ENCODE measurements at regions not wholly inside any gene's neighbourhood (a gene's known extent, or its start where the extent isn't known, plus 50 kb on each side); places are given as distances from the start of the nearest gene placed in this dataset.

- Histone ChIP-seq H3K4me3 (peak overlapping the region; percentile 74), H3K27ac (no peak overlapping the region)
- DNase-seq (ENCODE audit: low spot score) = no peak
- TF ChIP-seq, protein P1, sequence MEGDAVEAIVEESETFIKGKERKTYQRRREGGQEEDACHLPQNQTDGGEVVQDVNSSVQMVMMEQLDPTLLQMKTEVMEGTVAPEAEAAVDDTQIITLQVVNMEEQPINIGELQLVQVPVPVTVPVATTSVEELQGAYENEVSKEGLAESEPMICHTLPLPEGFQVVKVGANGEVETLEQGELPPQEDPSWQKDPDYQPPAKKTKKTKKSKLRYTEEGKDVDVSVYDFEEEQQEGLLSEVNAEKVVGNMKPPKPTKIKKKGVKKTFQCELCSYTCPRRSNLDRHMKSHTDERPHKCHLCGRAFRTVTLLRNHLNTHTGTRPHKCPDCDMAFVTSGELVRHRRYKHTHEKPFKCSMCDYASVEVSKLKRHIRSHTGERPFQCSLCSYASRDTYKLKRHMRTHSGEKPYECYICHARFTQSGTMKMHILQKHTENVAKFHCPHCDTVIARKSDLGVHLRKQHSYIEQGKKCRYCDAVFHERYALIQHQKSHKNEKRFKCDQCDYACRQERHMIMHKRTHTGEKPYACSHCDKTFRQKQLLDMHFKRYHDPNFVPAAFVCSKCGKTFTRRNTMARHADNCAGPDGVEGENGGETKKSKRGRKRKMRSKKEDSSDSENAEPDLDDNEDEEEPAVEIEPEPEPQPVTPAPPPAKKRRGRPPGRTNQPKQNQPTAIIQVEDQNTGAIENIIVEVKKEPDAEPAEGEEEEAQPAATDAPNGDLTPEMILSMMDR (IDR thresholded peaks at IDR 0.05) = peak; percentile 27
Measured at GRCh38 chr10:101291331-101292193, 62.3 kb upstream of the LBX1 start.

DNA sequence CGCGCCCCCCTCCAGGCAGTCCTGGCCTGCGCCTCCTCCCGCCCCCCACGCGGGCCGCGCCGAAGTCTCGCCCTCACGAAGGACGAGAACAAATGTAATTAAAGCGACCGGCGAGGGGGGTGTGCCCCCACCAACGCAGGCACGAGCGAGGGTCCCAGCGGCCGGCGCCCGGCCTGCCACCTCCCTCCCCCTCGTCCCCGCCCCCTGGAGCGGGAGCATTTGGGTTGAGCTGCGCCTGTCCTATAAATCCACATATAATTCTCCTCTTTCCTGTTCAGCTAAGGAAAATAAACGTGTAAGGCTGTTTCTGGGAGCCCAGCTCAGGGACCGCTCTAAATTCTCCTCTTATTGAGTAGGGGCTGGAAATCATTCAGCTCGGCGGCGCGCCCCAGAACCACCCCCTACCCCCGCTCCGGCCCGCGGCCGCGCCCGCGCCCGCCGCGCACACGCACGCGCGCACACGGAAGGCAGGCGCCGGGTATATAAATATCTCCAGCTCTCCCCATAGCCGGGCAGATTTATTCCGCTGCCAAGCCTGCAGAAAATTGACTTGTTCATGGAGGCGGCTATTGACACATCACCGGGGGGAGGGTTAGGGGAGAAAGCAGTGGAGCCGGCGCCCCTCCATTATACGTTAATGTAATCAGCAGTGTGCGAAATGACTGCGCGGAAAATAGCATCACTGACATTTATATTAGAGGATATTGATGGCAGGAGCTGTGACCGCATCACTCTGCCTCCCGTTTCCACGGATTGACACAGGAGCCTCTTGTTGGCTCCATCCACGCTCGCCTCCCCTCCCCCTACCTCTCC lies 61.6 kb upstream of the BTRC start:
- TF ChIP-seq, protein P1 (IDR thresholded peaks at IDR 0.05) = no peak
- no peak for DNase-seq (ENCODE audit: low spot score)
- peak overlapping the region; percentile 74 for H3K4me3 ChIP-seq
- H3K27ac ChIP-seq = no peak overlapping the region

- peak overlapping the region; percentile 74 for H3K4me3 ChIP-seq
- TF ChIP-seq, protein P1 (IDR thresholded peaks at IDR 0.05) = no peak
- no peak overlapping the region for H3K27ac ChIP-seq
- DNase-seq (ENCODE audit: low spot score) = no peak
Measured at GRCh38 chr10:101293007-101293723, 60.8 kb upstream of the BTRC start.

DNA sequence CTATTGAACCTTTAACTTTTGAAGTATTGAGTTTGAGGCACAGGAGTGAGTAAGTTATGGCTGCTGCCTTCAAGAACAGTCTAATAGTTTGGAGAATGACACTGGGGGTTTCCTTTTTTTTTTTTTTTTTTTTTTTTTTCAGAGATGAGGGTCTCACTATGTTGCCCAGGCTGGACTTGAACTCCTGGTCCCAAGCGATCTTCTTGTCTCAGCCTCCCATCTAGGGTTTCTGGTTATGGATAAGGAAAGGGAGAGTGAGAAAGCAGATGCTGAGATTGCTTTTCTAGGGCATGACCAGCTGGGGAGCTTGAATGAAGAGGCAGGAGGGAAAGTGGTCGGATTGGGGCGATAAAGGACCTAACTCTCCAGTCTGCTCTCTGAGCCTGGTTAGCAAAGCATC lies 59.9 kb upstream of the BTRC start:
- TF ChIP-seq, protein P1 (IDR thresholded peaks at IDR 0.05) = no peak
- Histone ChIP-seq H3K4me3 (no peak overlapping the region), H3K27ac (no peak overlapping the region)
- DNase-seq (ENCODE audit: low spot score) = no peak

DNA sequence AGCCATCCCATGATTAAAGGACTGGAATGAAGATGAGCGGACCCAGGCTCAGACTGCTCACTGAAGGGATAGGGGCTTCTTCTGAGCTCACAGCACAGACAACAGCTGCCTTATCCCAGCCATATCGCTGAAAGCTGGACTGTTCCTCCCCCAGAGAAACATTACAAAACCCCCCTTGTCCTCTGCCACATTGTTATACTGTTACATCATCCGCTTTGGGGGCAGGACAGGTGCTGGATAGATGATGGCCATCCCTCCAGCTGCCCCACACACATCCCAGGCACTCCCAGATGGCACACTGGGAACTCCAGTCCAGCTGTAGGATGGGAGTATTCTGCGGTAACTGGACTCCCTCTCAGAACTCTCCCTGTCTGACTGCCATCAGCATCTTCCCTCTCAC lies 58.7 kb upstream of the BTRC start:
- TF ChIP-seq, protein P1 (IDR thresholded peaks at IDR 0.05) = no peak
- Histone ChIP-seq H3K27ac (no peak overlapping the region), H3K4me3 (no peak overlapping the region)
- DNase-seq (ENCODE audit: low spot score) = no peak

DNA sequence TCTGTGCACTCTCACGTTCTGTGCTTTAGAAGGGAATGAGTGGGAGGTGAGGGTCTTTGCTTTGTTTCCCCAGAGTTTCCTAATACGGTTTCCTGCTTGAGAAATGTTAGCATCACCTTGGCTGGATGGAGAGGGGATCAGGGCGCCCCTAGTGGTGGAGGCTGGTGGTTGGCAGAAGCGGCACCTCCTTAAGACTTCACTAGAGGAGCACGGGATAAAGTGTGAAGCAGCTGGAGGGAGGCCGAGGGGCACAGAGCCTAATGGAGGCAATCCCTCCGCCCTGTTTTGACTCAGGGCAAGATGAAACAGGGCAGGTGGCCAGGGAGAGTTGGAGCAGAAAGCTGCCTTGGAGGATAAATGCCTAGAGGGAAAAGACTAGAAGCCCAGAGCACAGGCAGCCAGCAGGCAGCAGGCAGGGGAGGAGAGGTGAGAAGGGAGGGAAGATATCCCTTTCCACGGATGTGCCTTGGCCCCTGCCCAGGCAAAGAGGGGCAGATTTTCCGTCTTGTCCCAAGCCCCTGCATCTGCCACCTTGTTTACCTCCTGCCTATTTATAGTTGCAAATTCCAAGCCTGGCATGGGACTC lies 56.0 kb upstream of the BTRC start:
- no peak overlapping the region for H3K27ac ChIP-seq
- DNase-seq (ENCODE audit: low spot score) = no peak
- TF ChIP-seq, protein P1 (IDR thresholded peaks at IDR 0.05) = peak; percentile 77

More for the DNA sequence above, 56.0 kb upstream of the BTRC start:
- no peak overlapping the region for H3K4me3 ChIP-seq

Data from coronary artery (tissue), 2 donors.